ENCODE measurements at regions not wholly inside any gene's neighbourhood (a gene's known extent, or its start where the extent isn't known, plus 50 kb on each side); places are given as distances from the start of the nearest gene placed in this dataset.

GRCh38 chr5:171627936-171628632 lies 157.5 kb upstream of the SMIM23 start:
- H2BK15ac ChIP-seq (replicated peaks; ENCODE audit: low read depth) = no peak overlapping the region
- H2BK5ac ChIP-seq (ENCODE audit: low read length) = no peak overlapping the region
- H4K5ac ChIP-seq (ENCODE audit: low read length) = no peak overlapping the region
- H2BK120ac ChIP-seq (ENCODE audit: low read depth, low read length) = no peak overlapping the region
- no peak overlapping the region for H2AK5ac ChIP-seq (ENCODE audit: low read length)
- no peak overlapping the region for H3K56ac ChIP-seq (ENCODE audit: low read length)
- H3K27ac ChIP-seq (ENCODE audit: low read depth, low read length) = no peak overlapping the region
- H3K4ac ChIP-seq (ENCODE audit: low read depth, low read length) = no peak overlapping the region
- H3K4me3 ChIP-seq (ENCODE audit: low read length) = no peak overlapping the region
- H3K4me1 ChIP-seq (ENCODE audit: control insufficient read depth, low read depth, low read length) = peaks cover 4% of the 10 kb centered on the region
- H3K79me1 ChIP-seq (ENCODE audit: low read length) = no peaks in the 10 kb centered on the region
- DNase-seq = no peak
- WGBS (ENCODE audit: extremely low coverage, insufficient coverage, low lambda C conversion rate) = no CpG with 5 or more reads among the region's 9 CpGs
- no peaks in the 10 kb centered on the region for H3K27me3 ChIP-seq (ENCODE audit: insufficient read depth, low read length, poor library complexity)
- H3K18ac ChIP-seq (ENCODE audit: low read length) = no peak overlapping the region
- no peaks in the 10 kb centered on the region for H3K36me3 ChIP-seq (ENCODE audit: control insufficient read depth, insufficient read depth, low read length)
- no peak overlapping the region for H3K9ac ChIP-seq (ENCODE audit: low read length)
- no peak overlapping the region for H3K23ac ChIP-seq (ENCODE audit: low read length)
- H4K8ac ChIP-seq (ENCODE audit: low read depth, low read length) = no peak overlapping the region
- no peak overlapping the region for H3K4me2 ChIP-seq (ENCODE audit: low read length)
- no peaks in the 10 kb centered on the region for H3K79me2 ChIP-seq (ENCODE audit: control insufficient read depth, insufficient read depth, low read length)

- H4K5ac ChIP-seq (ENCODE audit: low read length) = no peak overlapping the region
- H2BK120ac ChIP-seq (ENCODE audit: low read depth, low read length) = no peak overlapping the region
- H3K27ac ChIP-seq (ENCODE audit: low read depth, low read length) = no peak overlapping the region
- no peak overlapping the region for H4K8ac ChIP-seq (ENCODE audit: low read depth, low read length)
- no peak overlapping the region for H2BK15ac ChIP-seq (replicated peaks; ENCODE audit: low read depth)
- H3K18ac ChIP-seq (ENCODE audit: low read length) = no peak overlapping the region
- no peak overlapping the region for H3K4me2 ChIP-seq (ENCODE audit: low read length)
- no peaks in the 10 kb centered on the region for H3K27me3 ChIP-seq (ENCODE audit: insufficient read depth, low read length, poor library complexity)
- no peak overlapping the region for H2AK5ac ChIP-seq (ENCODE audit: low read length)
- no peak overlapping the region for H3K9ac ChIP-seq (ENCODE audit: low read length)
- no CpG with 5 or more reads among the region's 6 CpGs for WGBS (ENCODE audit: extremely low coverage, insufficient coverage, low lambda C conversion rate)
- H3K23ac ChIP-seq (ENCODE audit: low read length) = no peak overlapping the region
- no peak overlapping the region for H3K56ac ChIP-seq (ENCODE audit: low read length)
- no peak overlapping the region for H3K4me3 ChIP-seq (ENCODE audit: low read length)
- H2BK5ac ChIP-seq (ENCODE audit: low read length) = no peak overlapping the region
- H3K79me1 ChIP-seq (ENCODE audit: low read length) = no peaks in the 10 kb centered on the region
- no peak for DNase-seq
- H3K36me3 ChIP-seq (ENCODE audit: control insufficient read depth, insufficient read depth, low read length) = no peaks in the 10 kb centered on the region
- H3K4ac ChIP-seq (ENCODE audit: low read depth, low read length) = no peak overlapping the region
- H3K4me1 ChIP-seq (ENCODE audit: control insufficient read depth, low read depth, low read length) = peaks cover 4% of the 10 kb centered on the region
- H3K79me2 ChIP-seq (ENCODE audit: control insufficient read depth, insufficient read depth, low read length) = no peaks in the 10 kb centered on the region
Measured at GRCh38 chr5:171628633-171628974, 157.0 kb upstream of the SMIM23 start.

GRCh38 chr5:171629221-171629620 lies 156.4 kb upstream of the SMIM23 start:
- Histone ChIP-seq H4K5ac (ENCODE audit: low read length) (no peak overlapping the region), H3K56ac (ENCODE audit: low read length) (no peak overlapping the region), H3K79me1 (ENCODE audit: low read length) (no peaks in the 10 kb centered on the region), H2BK15ac (replicated peaks; ENCODE audit: low read depth) (no peak overlapping the region), H3K9ac (ENCODE audit: low read length) (no peak overlapping the region), H3K23ac (ENCODE audit: low read length) (no peak overlapping the region), H3K36me3 (ENCODE audit: control insufficient read depth, insufficient read depth, low read length) (no peaks in the 10 kb centered on the region), H3K4me1 (ENCODE audit: control insufficient read depth, low read depth, low read length) (peaks cover 2% of the 10 kb centered on the region), H2BK120ac (ENCODE audit: low read depth, low read length) (no peak overlapping the region), H2AK5ac (ENCODE audit: low read length) (no peak overlapping the region), H3K79me2 (ENCODE audit: control insufficient read depth, insufficient read depth, low read length) (no peaks in the 10 kb centered on the region), H2BK5ac (ENCODE audit: low read length) (no peak overlapping the region), H3K4me3 (ENCODE audit: low read length) (no peak overlapping the region), H3K4ac (ENCODE audit: low read depth, low read length) (no peak overlapping the region), H3K18ac (ENCODE audit: low read length) (no peak overlapping the region), H4K8ac (ENCODE audit: low read depth, low read length) (no peak overlapping the region), H3K4me2 (ENCODE audit: low read length) (no peak overlapping the region), H3K27me3 (ENCODE audit: insufficient read depth, low read length, poor library complexity) (no peaks in the 10 kb centered on the region), H3K27ac (ENCODE audit: low read depth, low read length) (no peak overlapping the region)
- no peak for DNase-seq
- no CpG with 5 or more reads among the region's 7 CpGs for WGBS (ENCODE audit: extremely low coverage, insufficient coverage, low lambda C conversion rate)

GRCh38 chr5:171629628-171630349 lies 155.8 kb upstream of the SMIM23 start:
- Histone ChIP-seq H2BK15ac (replicated peaks; ENCODE audit: low read depth) (no peak overlapping the region), H4K8ac (ENCODE audit: low read depth, low read length) (no peak overlapping the region), H4K5ac (ENCODE audit: low read length) (no peak overlapping the region), H3K27me3 (ENCODE audit: insufficient read depth, low read length, poor library complexity) (no peaks in the 10 kb centered on the region), H3K4me3 (ENCODE audit: low read length) (no peak overlapping the region), H3K4me2 (ENCODE audit: low read length) (peak overlapping the region; percentile 37), H2BK5ac (ENCODE audit: low read length) (no peak overlapping the region), H3K79me1 (ENCODE audit: low read length) (no peaks in the 10 kb centered on the region), H3K79me2 (ENCODE audit: control insufficient read depth, insufficient read depth, low read length) (no peaks in the 10 kb centered on the region), H3K9ac (ENCODE audit: low read length) (no peak overlapping the region), H2AK5ac (ENCODE audit: low read length) (no peak overlapping the region), H3K36me3 (ENCODE audit: control insufficient read depth, insufficient read depth, low read length) (no peaks in the 10 kb centered on the region), H3K4ac (ENCODE audit: low read depth, low read length) (no peak overlapping the region), H3K23ac (ENCODE audit: low read length) (no peak overlapping the region), H3K56ac (ENCODE audit: low read length) (no peak overlapping the region), H3K18ac (ENCODE audit: low read length) (no peak overlapping the region), H3K27ac (ENCODE audit: low read depth, low read length) (no peak overlapping the region), H3K4me1 (ENCODE audit: control insufficient read depth, low read depth, low read length) (no peaks in the 10 kb centered on the region), H2BK120ac (ENCODE audit: low read depth, low read length) (no peak overlapping the region)
- no CpG with 5 or more reads among the region's 28 CpGs for WGBS (ENCODE audit: extremely low coverage, insufficient coverage, low lambda C conversion rate)
- peak; percentile 79 for DNase-seq

- Histone ChIP-seq H2AK5ac (ENCODE audit: low read length) (no peak overlapping the region), H3K27me3 (ENCODE audit: insufficient read depth, low read length, poor library complexity) (no peaks in the 10 kb centered on the region), H2BK15ac (replicated peaks; ENCODE audit: low read depth) (no peak overlapping the region), H3K9ac (ENCODE audit: low read length) (no peak overlapping the region), H4K8ac (ENCODE audit: low read depth, low read length) (no peak overlapping the region), H3K36me3 (ENCODE audit: control insufficient read depth, insufficient read depth, low read length) (no peaks in the 10 kb centered on the region), H2BK120ac (ENCODE audit: low read depth, low read length) (no peak overlapping the region), H3K4me3 (ENCODE audit: low read length) (no peak overlapping the region), H3K4me2 (ENCODE audit: low read length) (peak overlapping the region; percentile 37), H3K4me1 (ENCODE audit: control insufficient read depth, low read depth, low read length) (no peaks in the 10 kb centered on the region), H3K56ac (ENCODE audit: low read length) (no peak overlapping the region), H3K79me1 (ENCODE audit: low read length) (no peaks in the 10 kb centered on the region), H2BK5ac (ENCODE audit: low read length) (no peak overlapping the region), H3K18ac (ENCODE audit: low read length) (no peak overlapping the region), H3K23ac (ENCODE audit: low read length) (no peak overlapping the region), H4K5ac (ENCODE audit: low read length) (no peak overlapping the region), H3K4ac (ENCODE audit: low read depth, low read length) (no peak overlapping the region), H3K27ac (ENCODE audit: low read depth, low read length) (no peak overlapping the region), H3K79me2 (ENCODE audit: control insufficient read depth, insufficient read depth, low read length) (no peaks in the 10 kb centered on the region)
- WGBS (ENCODE audit: extremely low coverage, insufficient coverage, low lambda C conversion rate) = no CpG with 5 or more reads among the region's 11 CpGs
- no peak for DNase-seq
Measured at GRCh38 chr5:171630350-171631065, 155.1 kb upstream of the SMIM23 start.

Measured in mesendoderm (in vitro differentiated cells).